C4-2B (cell line): ENCODE measurements at regions not wholly inside any gene's neighbourhood (a gene's known extent, or its start where the extent isn't known, plus 50 kb on each side); places are given as distances from the start of the nearest gene placed in this dataset.
A peak's percentile ranks its signal among the peaks of the same experiment; 100 is the strongest.

Experiments used
- H3K27ac ChIP-seq: fragments of 450-650 bp; 2 replicates; pipeline ENCODE4 v1.5.1; 2017
- CTCF ChIP-seq: fragments of 450-650 bp; conservative IDR thresholded peaks from 2 replicates; pipeline ENCODE4 v1.5.1; 2017; ENCODE audit warnings: mild to moderate bottlenecking
- ZFX ChIP-seq: fragments of 450-650 bp; IDR thresholded peaks from 2 replicates; pipeline ENCODE4 v1.6.1; 2017

GRCh38 chr22:34966980-34967565 lies 98.9 kb upstream of the ISX start:
- H3K27ac ChIP-seq: no peak overlapping the region
- TF ChIP-seq ZFX: no peak
- TF ChIP-seq CTCF: no peak

- TF ChIP-seq CTCF (no peak), ZFX (no peak)
- no peak overlapping the region for H3K27ac ChIP-seq
These were observed 96.8 kb upstream of the ISX start for GRCh38 chr22:34969001-34969790.

DNA sequence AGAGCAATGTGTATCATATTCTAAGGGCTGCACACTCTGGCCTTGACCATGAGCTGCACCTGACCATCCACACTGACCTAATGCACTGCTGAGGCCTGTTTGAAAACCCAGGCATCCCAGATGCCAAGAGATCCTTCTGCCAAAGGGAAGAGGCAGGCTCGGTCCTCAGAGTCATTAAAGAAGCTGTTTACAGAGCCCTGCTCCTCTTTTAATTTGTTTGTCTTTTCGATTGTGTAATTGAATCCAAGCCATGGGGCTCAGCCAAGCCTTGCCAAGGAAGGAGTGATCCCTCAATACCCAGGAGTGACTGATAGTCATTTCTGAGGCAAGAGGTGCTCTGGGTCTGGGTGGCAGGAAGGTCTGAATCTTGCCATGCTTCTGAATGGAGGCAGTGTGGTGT lies 94.5 kb upstream of the ISX start:
- no peak for TF ChIP-seq CTCF
- no peak for TF ChIP-seq ZFX
- H3K27ac ChIP-seq: peak overlapping the region; percentile 66

DNA sequence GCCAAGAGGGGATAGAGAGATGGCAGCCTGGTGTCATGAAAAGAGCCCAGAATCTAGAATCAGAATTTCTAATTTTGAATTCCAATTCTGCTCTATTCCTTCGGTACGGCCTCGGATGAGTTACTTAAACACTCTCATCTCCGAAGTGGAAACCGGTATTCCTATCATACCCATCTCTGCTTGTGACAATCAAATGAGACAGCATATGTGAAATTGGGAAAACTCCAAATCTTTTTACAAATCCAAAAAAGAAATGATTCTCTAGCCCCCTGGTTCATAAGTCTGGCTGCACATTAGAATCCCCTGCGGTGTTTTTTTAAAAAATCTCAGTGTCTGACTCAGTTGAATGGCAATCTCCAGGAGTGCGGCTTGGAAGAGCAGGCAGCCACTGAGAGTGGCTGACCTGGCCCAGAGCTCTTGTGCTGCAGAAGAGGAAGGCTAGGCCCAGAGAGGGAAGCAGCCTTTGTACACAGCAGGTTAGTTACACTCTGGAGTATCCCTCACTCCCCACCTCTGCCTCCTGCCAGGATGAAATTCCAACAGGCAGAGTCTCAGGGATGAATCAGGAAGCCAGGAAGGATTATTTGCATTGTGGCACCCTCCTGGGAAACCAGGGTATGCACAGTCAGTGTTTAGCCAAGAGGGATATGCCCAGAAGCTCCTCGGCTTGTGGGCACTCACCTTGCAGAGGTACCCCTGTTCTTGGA lies 93.6 kb upstream of the ISX start:
- TF ChIP-seq ZFX: no peak
- TF ChIP-seq CTCF: no peak
- peak overlapping the region; percentile 66 for H3K27ac ChIP-seq

- TF ChIP-seq CTCF (no peak), ZFX (no peak)
- H3K27ac ChIP-seq: peak overlapping the region; percentile 66
These were observed 92.9 kb upstream of the ISX start for GRCh38 chr22:34973016-34973415.

- H3K27ac ChIP-seq: no peak overlapping the region
- TF ChIP-seq CTCF (no peak), ZFX (no peak)
These were observed 92.0 kb upstream of the ISX start for GRCh38 chr22:34973926-34974325.

GRCh38 chr22:34975721-34976120 lies 90.2 kb upstream of the ISX start:
- H3K27ac ChIP-seq: no peak overlapping the region
- no peak for TF ChIP-seq ZFX
- peak; percentile 45 for TF ChIP-seq CTCF
